ENCODE measurements at regions not wholly inside any gene's neighbourhood (a gene's known extent, or its start where the extent isn't known, plus 50 kb on each side); places are given as distances from the start of the nearest gene placed in this dataset.

DNA sequence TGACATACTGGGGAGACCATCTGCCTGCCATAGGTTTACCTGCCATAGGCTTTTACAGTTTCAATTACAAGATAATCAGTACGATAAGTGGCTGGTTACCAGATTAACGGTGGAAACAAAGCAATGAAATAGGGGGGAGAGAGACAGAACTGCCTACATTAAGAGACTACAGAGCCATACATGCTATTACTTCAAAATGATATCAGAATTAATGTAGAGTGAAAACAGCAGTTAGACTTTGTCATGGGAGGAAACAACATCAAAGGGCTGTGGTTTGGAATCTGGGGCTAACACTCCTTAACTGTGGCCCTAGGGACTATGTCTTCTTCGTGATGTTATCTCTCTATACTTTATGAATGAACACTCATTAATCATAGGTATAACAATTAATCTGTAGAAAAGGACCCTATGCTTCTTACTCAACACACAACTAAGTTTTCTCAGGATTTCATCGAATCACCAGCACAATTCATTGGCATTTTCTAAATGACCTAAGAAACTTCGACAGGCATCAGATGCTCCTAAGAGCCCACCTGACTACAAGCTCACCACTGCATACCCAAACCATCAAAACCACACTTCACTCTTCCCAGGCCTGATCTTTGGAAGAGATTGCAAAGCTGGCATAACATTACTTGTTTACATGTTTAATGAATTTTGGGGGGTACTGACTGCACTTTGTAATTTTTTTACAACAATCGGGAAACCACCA, 475.6 kb upstream of the SOX5 start:
- TF ChIP-seq MYC (IDR thresholded peaks at IDR 0.05; ENCODE audit: low read depth, low read length) (no peak), POLR2A (IDR thresholded peaks at IDR 0.05; ENCODE audit: extremely low read depth, insufficient read length) (no peak)
- H3K4me3 ChIP-seq (ENCODE audit: low read depth, low read length): no peak overlapping the region
- DNase-seq (ENCODE audit: low read depth): no peak

DNA sequence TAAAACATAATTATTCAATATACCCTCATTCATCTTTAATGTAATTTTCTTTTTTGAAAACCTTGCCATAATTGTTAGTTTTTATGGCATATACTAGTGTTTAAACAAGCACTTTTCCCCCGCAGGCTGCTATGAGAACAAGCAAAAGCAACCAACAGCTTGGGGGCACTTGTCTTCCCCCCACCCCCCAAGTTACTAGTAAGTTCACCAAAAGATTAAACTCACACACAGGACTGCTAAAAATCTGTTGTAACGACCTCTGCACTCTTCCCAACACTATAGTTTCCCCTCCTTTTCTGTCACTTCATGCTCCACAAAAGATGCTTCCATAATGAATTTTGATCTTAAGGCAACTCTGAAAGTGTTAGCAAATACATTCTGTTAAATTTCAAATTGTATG, 474.9 kb upstream of the SOX5 start:
- no peak for DNase-seq (ENCODE audit: low read depth)
- TF ChIP-seq POLR2A (IDR thresholded peaks at IDR 0.05; ENCODE audit: extremely low read depth, insufficient read length) (no peak), MYC (IDR thresholded peaks at IDR 0.05; ENCODE audit: low read depth, low read length) (no peak)
- TF ChIP-seq, protein P1, sequence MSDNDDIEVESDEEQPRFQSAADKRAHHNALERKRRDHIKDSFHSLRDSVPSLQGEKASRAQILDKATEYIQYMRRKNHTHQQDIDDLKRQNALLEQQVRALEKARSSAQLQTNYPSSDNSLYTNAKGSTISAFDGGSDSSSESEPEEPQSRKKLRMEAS (IDR thresholded peaks at IDR 0.05; ENCODE audit: low read depth, low read length): no peak
- TF ChIP-seq, protein P2, sequence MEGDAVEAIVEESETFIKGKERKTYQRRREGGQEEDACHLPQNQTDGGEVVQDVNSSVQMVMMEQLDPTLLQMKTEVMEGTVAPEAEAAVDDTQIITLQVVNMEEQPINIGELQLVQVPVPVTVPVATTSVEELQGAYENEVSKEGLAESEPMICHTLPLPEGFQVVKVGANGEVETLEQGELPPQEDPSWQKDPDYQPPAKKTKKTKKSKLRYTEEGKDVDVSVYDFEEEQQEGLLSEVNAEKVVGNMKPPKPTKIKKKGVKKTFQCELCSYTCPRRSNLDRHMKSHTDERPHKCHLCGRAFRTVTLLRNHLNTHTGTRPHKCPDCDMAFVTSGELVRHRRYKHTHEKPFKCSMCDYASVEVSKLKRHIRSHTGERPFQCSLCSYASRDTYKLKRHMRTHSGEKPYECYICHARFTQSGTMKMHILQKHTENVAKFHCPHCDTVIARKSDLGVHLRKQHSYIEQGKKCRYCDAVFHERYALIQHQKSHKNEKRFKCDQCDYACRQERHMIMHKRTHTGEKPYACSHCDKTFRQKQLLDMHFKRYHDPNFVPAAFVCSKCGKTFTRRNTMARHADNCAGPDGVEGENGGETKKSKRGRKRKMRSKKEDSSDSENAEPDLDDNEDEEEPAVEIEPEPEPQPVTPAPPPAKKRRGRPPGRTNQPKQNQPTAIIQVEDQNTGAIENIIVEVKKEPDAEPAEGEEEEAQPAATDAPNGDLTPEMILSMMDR (IDR thresholded peaks at IDR 0.05; ENCODE audit: low read depth, low read length): no peak
- H3K4me3 ChIP-seq (ENCODE audit: low read depth, low read length): no peak overlapping the region

DNA sequence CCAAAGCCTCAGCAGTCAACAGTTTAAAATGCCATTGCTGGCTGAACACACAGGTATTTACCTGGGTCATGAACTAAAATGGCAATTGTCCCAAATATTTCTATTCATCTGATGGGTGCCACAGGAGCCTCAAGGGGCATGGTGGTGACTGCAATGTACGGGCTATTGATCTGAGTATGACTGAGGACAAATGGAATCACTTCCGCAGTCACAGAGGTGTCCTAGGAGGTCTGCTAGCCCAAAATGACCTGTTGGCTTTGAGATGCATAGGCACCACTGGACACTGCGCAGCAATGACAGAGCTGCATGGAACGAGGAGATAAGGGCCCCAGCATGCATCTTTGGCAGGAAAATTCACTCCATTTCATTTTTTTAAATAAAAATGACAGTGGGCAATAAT, 474.1 kb upstream of the SOX5 start:
- no peak overlapping the region for H3K4me3 ChIP-seq (ENCODE audit: low read depth, low read length)
- DNase-seq (ENCODE audit: low read depth): no peak
- TF ChIP-seq, protein P2 (IDR thresholded peaks at IDR 0.05; ENCODE audit: low read depth, low read length): no peak
- no peak for TF ChIP-seq POLR2A (IDR thresholded peaks at IDR 0.05; ENCODE audit: extremely low read depth, insufficient read length)
- TF ChIP-seq, protein P1 (IDR thresholded peaks at IDR 0.05; ENCODE audit: low read depth, low read length): no peak
- TF ChIP-seq MYC (IDR thresholded peaks at IDR 0.05; ENCODE audit: low read depth, low read length): no peak

DNA sequence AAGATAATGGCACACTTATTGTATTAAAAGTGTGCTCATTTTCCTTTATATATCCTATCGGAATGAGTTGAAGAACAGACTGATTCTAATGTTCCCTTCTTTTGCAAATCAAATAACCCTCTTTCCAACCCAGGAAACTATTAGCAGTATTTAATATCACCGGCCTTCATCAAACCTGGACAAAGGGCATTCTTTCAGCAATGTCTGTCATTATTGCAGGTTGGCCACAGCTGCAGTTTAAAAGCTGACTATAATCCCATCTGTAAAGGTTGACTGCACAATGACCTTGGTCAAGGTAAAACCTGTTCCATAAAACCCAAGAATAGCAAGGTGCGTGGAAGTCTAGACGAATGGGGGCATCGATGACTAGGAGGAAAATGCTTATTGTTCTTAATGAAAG, 472.3 kb upstream of the SOX5 start:
- no peak overlapping the region for H3K4me3 ChIP-seq (ENCODE audit: low read depth, low read length)
- no peak for DNase-seq (ENCODE audit: low read depth)
- TF ChIP-seq, protein P2 (IDR thresholded peaks at IDR 0.05; ENCODE audit: low read depth, low read length): no peak
- no peak for TF ChIP-seq POLR2A (IDR thresholded peaks at IDR 0.05; ENCODE audit: extremely low read depth, insufficient read length)
- TF ChIP-seq MYC (IDR thresholded peaks at IDR 0.05; ENCODE audit: low read depth, low read length): no peak
- TF ChIP-seq, protein P1 (IDR thresholded peaks at IDR 0.05; ENCODE audit: low read depth, low read length): no peak

DNA sequence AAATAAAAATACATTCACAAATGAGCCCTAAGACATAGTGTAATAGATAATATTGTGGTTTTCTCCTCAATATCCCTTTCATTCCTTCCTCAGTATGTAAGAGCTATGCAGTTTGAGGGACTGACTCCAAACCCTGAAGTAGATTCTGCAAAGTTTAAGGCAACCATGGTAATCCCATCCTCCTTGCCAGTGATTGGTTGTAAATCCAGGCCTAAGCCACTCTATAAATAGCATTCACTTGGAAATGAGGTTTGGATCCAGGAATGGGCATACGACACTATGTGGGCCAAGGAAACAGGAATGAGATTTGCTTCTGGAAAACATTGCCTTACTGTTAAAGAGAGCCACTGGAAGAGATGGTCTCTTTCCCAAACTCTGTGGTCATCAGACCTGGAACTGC, 468.7 kb upstream of the SOX5 start:
- TF ChIP-seq, protein P2 (IDR thresholded peaks at IDR 0.05; ENCODE audit: low read depth, low read length): no peak
- no peak for TF ChIP-seq POLR2A (IDR thresholded peaks at IDR 0.05; ENCODE audit: extremely low read depth, insufficient read length)
- no peak for DNase-seq (ENCODE audit: low read depth)

DNA sequence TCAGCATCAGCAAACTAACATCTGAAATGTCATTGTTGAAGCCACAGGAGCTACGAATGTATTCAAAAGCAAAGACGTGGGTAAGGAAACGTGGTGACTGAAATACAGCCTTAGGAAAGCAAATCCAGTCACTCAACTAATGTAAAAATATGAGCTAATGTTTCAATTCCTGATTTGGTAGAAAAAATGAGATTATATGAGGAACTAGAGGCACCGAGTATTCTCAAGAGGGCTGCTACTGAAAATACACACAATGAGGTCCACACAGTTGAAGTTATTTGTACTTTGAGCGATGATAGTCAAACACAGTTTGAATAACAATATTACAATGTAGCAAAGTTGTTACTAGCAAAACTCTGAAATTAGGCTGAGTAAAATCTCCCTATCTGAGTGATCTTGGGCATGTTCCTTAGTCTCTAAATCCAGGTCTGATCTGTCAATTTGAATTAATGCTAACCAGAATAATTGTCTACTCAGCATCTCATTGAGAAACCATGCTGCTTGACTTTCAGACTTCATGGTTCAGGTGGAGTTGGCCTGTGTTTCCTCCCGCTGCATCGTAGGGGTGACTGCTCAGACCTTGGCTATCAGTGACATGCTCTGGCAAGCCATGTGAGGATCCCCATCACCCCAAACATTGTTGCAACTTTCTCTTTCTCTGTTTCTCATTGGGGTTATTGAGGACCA, 467.1 kb upstream of the SOX5 start:
- no peak for TF ChIP-seq POLR2A (IDR thresholded peaks at IDR 0.05; ENCODE audit: extremely low read depth, insufficient read length)
- TF ChIP-seq MYC (IDR thresholded peaks at IDR 0.05; ENCODE audit: low read depth, low read length): no peak
- TF ChIP-seq, protein P2 (IDR thresholded peaks at IDR 0.05; ENCODE audit: low read depth, low read length): no peak
- TF ChIP-seq, protein P1 (IDR thresholded peaks at IDR 0.05; ENCODE audit: low read depth, low read length): no peak
- H3K4me3 ChIP-seq (ENCODE audit: low read depth, low read length): no peak overlapping the region
- no peak for DNase-seq (ENCODE audit: low read depth)

More for the DNA sequence above, 468.7 kb upstream of the SOX5 start:
- H3K4me3 ChIP-seq (ENCODE audit: low read depth, low read length): no peak overlapping the region

All from NB4 (cell line).